Skeletal muscle tissue (tissue), 3 donors: ENCODE measurements at regions not wholly inside any gene's neighbourhood (a gene's known extent, or its start where the extent isn't known, plus 50 kb on each side); places are given as distances from the start of the nearest gene placed in this dataset.
"Not testable (repeated sequence)": the region's sequence is repeated elsewhere in the genome, so short reads cannot be mapped to it uniquely, and the experiment has no call there.

Experiments
- H3K27ac ChIP-seq: one replicate; pipeline ENCODE4 v1.7.0; 2013; ENCODE audit warnings: mild to moderate bottlenecking, low read depth, low read length, inconsistent platforms
- H3K27me3 ChIP-seq, 3 donors: one replicate each; pipeline ENCODE4 v1.7.0; 2013; ENCODE audit warnings: low read length in 3 of 3; ENCODE audit not compliant: control insufficient read depth in 3 of 3, insufficient read depth in 3 of 3
- H3K36me3 ChIP-seq, 3 donors: one replicate each; pipeline ENCODE4 v1.7.0; 2013; ENCODE audit warnings: low read length in 3 of 3; ENCODE audit not compliant: control insufficient read depth in 3 of 3, insufficient read depth in 3 of 3
- H3K4me1 ChIP-seq, 3 donors: one replicate each; pipeline ENCODE4 v1.7.0; 2013; ENCODE audit warnings: low read length in 3 of 3, mild to moderate bottlenecking in 3 of 3; ENCODE audit not compliant: control insufficient read depth in 3 of 3, insufficient read depth in 3 of 3
- H3K4me3 ChIP-seq, 3 donors: one replicate each; pipeline ENCODE4 v1.7.0; 2013; ENCODE audit warnings: low read length in 3 of 3
- H3K9ac ChIP-seq, 3 donors: one replicate each; pipeline ENCODE4 v1.7.0; 2013; ENCODE audit warnings: low read length in 3 of 3, mild to moderate bottlenecking in 3 of 3, moderate library complexity in 2 of 3, low read depth in 1 of 3
- H3K9me3 ChIP-seq, 3 donors: one replicate each; pipeline ENCODE4 v1.7.0; 2013; ENCODE audit warnings: low read length in 3 of 3; ENCODE audit not compliant: control insufficient read depth in 3 of 3
- donor health status: Osteomylitis.

DNA sequence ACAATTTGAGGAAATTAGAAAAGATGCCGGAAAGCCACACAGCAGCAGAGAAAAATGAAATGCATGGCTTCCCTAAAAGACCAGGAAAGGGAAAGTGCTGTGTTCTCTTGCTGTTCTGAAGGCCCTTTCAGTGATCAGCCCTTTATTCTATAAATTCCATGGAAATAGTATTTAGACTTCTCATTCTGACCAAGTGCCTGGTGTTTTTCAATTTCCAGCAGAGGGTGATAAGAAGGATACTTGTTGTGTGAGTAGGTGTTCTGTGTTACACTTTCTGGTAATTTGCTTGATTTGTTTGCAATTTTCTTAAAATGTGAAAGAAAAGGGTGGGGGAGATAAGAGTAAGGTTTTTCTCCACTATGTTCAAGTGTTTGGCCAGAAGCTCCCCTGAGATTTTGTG, 504.5 kb downstream of the IRS1 start:
- Histone ChIP-seq H3K27ac (no peak overlapping the region), H3K9ac (no peak overlapping the region), H3K9me3 (no peaks in the 10 kb centered on the region), H3K4me3 (no peak overlapping the region), H3K27me3 (no peaks in the 10 kb centered on the region), H3K4me1 (no peaks in the 10 kb centered on the region), H3K36me3 (no peaks in the 10 kb centered on the region)

DNA sequence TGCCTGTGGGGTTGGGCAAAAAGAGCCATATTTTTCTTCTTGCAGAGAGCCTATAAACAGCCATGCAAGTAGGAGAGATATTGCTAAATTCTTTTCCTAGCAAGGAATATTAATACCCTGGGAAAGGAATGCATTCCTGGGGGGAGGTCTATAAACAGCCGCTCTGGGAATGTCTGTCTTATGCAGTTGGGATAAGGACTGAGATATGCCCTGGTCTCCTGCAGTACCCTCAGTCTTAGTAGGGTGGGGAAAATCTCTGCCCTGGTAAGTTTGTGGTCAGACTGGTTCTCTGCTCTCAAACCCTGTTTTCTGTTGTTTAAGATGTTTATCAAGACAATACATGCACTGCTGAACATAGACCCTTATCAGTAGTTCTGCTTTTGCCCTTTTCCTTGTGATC, 508.3 kb downstream of the IRS1 start:
- H3K27ac ChIP-seq, H3K27me3 ChIP-seq, H3K9me3 ChIP-seq, H3K4me1 ChIP-seq, H3K4me3 ChIP-seq, H3K36me3 ChIP-seq, H3K9ac ChIP-seq: not testable (repeated sequence)

DNA sequence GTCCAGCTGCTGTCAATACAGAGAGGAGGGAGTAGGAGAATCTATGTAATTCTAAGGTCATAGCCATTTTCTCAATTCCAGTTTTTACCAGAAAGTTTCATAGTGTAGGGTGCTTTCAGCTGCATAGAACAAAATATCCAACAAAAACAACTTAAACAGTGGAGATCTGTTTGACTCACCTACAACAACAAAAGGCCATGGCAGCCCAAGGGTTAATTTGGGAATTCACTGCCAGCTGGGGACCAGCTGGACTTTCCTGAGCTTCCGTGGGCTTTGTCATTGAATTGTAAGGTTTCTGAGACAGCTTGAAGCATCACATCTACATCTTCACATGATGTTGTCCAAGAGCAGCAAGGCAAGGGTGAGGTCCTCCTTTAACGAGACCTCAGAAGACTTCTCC, 512.7 kb downstream of the IRS1 start:
- H3K36me3 ChIP-seq: no peaks in the 10 kb centered on the region
- H3K27me3 ChIP-seq: no peaks in the 10 kb centered on the region
- no peak overlapping the region for H3K27ac ChIP-seq
- H3K4me1 ChIP-seq: no peaks in the 10 kb centered on the region
- H3K9me3 ChIP-seq: no peaks in the 10 kb centered on the region
- no peak overlapping the region for H3K4me3 ChIP-seq
- H3K9ac ChIP-seq: no peak overlapping the region

DNA sequence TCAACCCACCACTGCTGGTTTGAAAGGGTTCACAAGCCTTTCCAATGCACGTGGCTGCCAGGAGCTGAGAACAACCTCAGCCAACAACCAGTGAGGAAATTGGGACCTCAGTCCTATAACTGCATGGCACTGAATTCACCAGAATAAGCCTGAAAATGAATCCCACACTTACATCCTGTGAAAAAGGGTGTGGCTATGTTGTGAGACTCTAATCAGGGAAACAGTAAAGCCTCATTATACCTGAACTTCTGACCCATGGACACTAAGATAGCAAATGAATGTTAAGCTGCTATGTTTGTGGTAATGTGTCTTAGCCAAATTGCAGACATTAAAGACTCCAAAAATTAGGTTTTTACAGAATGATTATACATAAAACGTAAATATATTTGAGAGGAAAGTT, 515.8 kb downstream of the IRS1 start:
- H3K4me1 ChIP-seq: no peaks in the 10 kb centered on the region

DNA sequence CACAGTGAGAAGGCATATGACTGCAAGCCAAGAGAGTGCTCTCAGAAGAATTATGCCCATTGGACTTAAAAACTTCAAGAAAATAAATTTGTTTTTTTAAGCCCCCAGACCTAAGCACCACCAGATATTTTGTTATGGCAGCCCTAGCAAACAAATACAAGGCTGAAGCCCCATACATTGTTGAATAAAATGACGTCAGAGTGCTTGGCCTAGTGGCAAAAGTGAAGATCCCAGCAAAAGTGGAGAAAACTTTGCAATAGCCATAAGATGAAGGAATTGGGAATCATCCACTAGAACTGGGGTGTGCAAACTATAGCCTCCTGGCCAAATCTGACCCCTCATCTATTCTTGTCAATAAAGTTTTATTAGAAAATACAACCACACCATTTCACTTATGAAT, 517.5 kb downstream of the IRS1 start:
- Histone ChIP-seq H3K9ac (no peak overlapping the region), H3K4me1 (no peaks in the 10 kb centered on the region), H3K9me3 (no peaks in the 10 kb centered on the region), H3K4me3 (no peak overlapping the region), H3K27me3 (no peaks in the 10 kb centered on the region), H3K27ac (no peak overlapping the region), H3K36me3 (no peaks in the 10 kb centered on the region)

More for the DNA sequence above, 515.8 kb downstream of the IRS1 start:
- H3K27me3 ChIP-seq: no peaks in the 10 kb centered on the region
- no peak overlapping the region for H3K9ac ChIP-seq
- no peak overlapping the region for H3K27ac ChIP-seq
- no peaks in the 10 kb centered on the region for H3K9me3 ChIP-seq
- no peak overlapping the region for H3K4me3 ChIP-seq
- H3K36me3 ChIP-seq: no peaks in the 10 kb centered on the region

DNA sequence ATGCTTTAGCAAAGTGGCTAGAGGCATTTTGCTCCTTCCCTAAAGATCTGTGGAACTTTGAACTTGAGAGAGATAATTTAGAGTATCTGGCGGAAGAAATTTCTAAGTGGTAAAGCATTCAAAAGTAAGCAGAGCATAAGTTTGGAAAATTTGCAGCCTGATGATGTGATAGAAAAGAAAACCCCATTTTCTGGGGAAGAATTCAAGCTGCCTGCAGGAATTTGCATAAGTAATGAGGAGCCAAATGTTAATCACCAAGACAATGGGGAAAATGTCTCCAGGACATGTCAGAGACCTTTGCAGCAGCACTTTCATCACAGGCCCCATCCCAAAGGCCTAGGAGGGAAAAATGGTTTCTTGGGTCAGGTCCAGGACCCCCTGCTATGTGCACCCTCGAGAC, 519.5 kb downstream of the IRS1 start:
- not testable (repeated sequence) for H3K9me3 ChIP-seq, H3K36me3 ChIP-seq, H3K4me1 ChIP-seq, H3K27me3 ChIP-seq, H3K27ac ChIP-seq, H3K4me3 ChIP-seq, H3K9ac ChIP-seq

DNA sequence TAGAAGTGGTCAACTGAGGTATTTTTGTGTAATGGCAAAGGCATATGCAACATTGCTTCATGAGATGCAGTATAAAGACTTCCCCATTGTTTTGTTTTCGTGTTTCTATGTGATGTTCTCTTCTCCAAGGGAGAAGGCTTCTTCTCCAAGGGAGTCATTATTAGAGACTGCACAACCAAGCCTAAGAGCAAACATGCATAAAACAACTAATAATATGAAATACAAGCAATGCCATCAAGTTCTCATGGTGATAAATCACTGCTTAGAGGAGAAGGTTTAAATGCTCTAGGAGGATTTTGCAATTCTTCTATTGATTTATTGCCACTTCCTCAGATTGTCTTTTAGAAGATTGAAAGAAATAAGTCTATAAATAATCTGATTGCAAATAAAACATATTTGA, 524.4 kb downstream of the IRS1 start:
- no peak overlapping the region for H3K9ac ChIP-seq
- no peak overlapping the region for H3K27ac ChIP-seq
- no peaks in the 10 kb centered on the region for H3K36me3 ChIP-seq
- H3K9me3 ChIP-seq: no peaks in the 10 kb centered on the region
- H3K4me3 ChIP-seq: no peak overlapping the region
- no peaks in the 10 kb centered on the region for H3K27me3 ChIP-seq
- H3K4me1 ChIP-seq: no peaks in the 10 kb centered on the region

DNA sequence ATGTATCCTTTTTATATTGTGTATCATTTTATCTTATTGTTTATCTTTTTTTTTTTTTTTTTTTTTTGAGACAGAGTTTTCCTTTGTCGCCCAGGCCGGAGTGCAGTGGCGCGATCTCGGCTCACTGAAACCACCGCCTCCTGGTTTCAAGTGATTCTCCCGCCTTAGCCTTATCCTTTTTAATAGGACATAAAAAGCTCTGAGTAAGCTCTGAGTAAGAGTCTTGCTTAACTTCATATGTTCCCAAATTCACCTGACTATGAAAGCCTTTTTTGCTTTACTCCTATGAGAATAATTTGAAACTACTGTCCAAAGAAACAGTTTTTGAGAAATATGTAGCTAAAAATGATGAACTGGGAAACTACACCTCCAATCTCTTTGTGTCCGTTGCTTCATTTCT, 525.5 kb downstream of the IRS1 start:
- Histone ChIP-seq H3K36me3 (no peaks in the 10 kb centered on the region), H3K9me3 (no peaks in the 10 kb centered on the region)

DNA sequence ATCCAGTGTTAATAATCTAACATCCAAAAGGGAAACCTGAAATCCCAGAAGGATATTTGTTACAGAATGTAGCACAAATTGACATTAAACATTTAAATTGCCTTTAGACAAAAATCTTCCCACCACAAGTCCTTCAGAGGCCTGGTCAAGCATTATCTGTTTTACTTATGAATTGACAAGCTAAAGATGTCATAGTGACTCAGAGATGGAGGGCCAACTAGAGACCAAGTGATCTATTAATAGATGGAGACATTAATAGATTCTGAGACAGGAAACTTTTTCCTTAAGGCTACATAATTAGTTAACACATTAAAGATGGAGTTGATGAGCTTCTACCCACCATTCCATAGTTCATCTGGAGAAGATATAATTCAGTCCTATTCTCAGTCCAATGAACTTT, 526.2 kb downstream of the IRS1 start:
- no peak overlapping the region for H3K9ac ChIP-seq
- H3K4me1 ChIP-seq: no peaks in the 10 kb centered on the region
- H3K9me3 ChIP-seq: no peaks in the 10 kb centered on the region
- no peaks in the 10 kb centered on the region for H3K27me3 ChIP-seq
- H3K27ac ChIP-seq: peak overlapping the region; percentile 59
- no peaks in the 10 kb centered on the region for H3K36me3 ChIP-seq
- no peak overlapping the region for H3K4me3 ChIP-seq

More for the DNA sequence above, 525.5 kb downstream of the IRS1 start:
- no peaks in the 10 kb centered on the region for H3K4me1 ChIP-seq
- H3K9ac ChIP-seq: no peak overlapping the region
- no peak overlapping the region for H3K27ac ChIP-seq
- no peaks in the 10 kb centered on the region for H3K27me3 ChIP-seq
- no peak overlapping the region for H3K4me3 ChIP-seq

DNA sequence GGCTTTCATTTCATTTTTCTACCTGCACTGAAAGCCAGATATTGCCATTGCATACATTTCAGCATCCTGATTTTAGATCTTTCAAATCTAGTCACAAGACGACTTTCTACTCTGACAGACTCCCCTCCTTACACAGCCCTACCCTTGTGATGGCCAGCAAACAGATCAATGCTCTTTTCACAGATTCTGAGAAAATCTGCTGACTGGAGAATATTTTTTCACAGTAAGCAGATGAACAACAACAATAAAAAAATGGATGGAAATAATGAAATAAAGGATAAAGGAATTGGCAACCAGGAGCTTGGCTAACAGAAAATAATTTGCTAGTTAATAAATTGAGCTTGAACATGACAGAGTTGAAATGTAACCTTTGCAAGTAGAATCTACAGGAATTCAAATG, 527.2 kb downstream of the IRS1 start:
- Histone ChIP-seq H3K9ac (no peak overlapping the region), H3K9me3 (no peaks in the 10 kb centered on the region), H3K27ac (no peak overlapping the region), H3K4me3 (no peak overlapping the region), H3K27me3 (no peaks in the 10 kb centered on the region), H3K4me1 (no peaks in the 10 kb centered on the region), H3K36me3 (no peaks in the 10 kb centered on the region)
